Fibroblast of pulmonary artery (primary cell): ENCODE measurements at regions not wholly inside any gene's neighbourhood (a gene's known extent, or its start where the extent isn't known, plus 50 kb on each side); places are given as distances from the start of the nearest gene placed in this dataset.
A peak's percentile ranks its signal among the peaks of the same experiment; 100 is the strongest.

Experiments used
- DNase-seq: peaks from one replicate; pipeline ENCODE4 v3.0.0-alpha.2; 2010; ENCODE audit warnings: low read depth
- H3K4me3 ChIP-seq: replicated peaks from 2 replicates; pipeline ENCODE4 v1.5.1; 2011; ENCODE audit warnings: low read depth, mild to moderate bottlenecking, control low read depth, low read length, moderate library complexity
- TF ChIP-seq, protein P1 (sequence below): IDR thresholded peaks from 2 replicates; pipeline ENCODE4 v1.5.1; 2011; ENCODE audit warnings: mild to moderate bottlenecking, control low read depth, low read length, inconsistent platforms; ENCODE audit errors: missing control alignments

DNA sequence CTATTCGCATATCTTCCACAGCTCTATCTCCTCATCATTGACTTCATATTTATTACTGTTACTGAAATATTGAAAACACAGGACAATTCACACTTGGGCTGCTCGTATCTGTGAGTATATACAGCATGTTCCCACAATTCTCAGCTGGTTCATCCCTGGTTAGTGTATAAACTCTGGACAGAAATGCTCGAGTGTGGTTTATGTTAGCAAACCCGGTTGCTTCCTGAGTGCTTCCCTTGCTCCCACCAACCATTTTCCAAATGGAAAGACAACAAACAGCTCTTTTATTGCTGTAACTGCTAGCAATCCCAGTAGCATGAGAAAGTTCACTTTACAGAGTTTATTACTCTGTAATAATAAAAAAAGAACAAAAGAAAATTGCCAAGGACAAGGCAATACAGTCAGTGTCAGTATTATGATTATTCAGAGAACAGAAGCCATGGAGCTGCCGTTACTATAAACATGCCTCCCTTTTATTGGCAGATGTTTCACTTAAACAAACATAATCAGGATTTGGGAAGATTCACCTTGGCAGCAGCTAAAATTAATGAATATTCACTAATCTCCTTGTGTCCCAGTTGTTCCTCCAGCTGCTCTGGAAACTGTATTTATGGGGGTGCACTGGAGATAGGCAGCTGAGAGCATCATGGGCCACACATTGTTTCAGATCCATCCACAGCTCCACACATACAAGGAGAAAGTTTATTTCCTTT lies 134.1 kb upstream of the GUCY1A1 start:
- no peak for DNase-seq
- TF ChIP-seq, protein P1, sequence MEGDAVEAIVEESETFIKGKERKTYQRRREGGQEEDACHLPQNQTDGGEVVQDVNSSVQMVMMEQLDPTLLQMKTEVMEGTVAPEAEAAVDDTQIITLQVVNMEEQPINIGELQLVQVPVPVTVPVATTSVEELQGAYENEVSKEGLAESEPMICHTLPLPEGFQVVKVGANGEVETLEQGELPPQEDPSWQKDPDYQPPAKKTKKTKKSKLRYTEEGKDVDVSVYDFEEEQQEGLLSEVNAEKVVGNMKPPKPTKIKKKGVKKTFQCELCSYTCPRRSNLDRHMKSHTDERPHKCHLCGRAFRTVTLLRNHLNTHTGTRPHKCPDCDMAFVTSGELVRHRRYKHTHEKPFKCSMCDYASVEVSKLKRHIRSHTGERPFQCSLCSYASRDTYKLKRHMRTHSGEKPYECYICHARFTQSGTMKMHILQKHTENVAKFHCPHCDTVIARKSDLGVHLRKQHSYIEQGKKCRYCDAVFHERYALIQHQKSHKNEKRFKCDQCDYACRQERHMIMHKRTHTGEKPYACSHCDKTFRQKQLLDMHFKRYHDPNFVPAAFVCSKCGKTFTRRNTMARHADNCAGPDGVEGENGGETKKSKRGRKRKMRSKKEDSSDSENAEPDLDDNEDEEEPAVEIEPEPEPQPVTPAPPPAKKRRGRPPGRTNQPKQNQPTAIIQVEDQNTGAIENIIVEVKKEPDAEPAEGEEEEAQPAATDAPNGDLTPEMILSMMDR: no peak
- H3K4me3 ChIP-seq: no peak overlapping the region

DNA sequence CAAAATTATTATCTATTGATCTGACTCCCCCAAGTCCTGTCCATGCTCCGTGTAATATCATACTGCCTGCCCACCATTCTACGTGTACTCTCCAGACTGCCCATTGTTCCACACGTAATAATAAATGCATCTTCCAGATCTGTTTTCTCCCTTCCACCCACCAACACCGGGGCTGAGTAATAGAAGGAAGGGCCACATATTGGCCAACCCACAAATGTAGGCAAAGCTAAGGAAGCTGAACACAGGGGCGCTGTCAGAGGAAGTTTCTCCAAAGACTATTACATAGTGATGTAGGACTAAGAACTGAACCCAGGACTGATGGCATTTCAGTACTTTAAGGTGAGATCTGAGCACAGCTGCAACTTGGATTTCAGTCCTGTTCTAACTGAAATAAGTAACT lies 135.8 kb upstream of the GUCY1A1 start:
- H3K4me3 ChIP-seq: no peak overlapping the region
- TF ChIP-seq, protein P1: no peak
- DNase-seq: no peak

DNA sequence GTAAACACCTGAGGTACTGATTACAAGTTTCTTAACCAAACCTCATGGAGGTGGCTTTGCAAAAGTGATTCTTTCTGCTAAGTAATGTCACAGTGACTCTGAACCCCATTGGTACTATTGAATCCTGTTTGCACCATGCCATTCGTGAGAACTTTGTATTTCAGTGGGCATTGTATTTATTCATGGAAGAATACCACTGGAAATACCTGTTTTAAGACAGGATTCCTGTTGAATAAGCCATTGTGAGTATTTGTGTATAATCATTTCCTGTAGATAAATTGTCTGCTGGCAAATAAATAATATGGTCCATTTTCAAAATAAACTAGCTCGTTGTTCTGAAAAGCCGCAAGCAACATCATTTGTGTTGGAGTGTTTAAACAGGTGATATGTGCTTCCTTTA lies 136.4 kb upstream of the GUCY1A1 start:
- TF ChIP-seq, protein P1: no peak
- H3K4me3 ChIP-seq: no peak overlapping the region
- DNase-seq: no peak

DNA sequence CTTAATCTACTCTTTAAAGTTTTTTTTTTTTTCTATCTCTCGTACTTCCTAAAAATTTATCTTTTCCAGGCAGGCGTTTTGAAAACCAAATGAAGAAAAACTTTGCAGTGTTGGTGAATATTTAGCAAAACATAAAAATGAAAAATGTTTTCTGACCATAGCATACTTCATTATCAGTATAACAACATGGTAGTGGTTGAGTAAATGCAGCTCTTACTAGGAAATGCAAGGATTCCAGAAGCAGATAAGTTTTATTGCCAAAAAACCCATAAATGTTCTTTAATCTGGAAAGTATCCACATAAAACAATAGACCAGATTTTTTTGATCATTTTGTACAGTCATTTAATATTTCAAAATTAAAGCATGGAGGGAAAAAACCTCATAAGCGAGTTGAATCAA lies 136.9 kb upstream of the GUCY1A1 start:
- H3K4me3 ChIP-seq: no peak overlapping the region
- TF ChIP-seq, protein P1: no peak
- no peak for DNase-seq

DNA sequence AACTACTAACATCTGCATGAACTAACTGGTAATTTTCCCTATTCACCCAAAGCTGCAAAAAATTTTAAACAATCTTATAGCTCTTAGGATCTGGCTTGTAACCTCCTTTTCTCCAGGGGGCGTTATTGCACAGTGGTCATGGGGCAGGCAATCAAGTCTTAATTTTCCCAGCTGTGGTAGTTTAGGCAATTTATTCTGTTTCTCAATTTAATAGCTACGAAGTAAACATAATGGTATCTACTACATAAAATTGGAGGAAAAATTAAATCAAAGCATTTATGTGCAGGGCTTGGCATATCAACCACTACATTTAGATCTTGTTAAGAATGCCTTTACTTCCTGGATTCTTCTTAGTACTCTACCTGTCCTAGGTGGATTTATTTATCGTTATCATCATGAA lies 137.4 kb upstream of the GUCY1A1 start:
- peak; percentile 56 for DNase-seq
- TF ChIP-seq, protein P1: peak; percentile 55
- H3K4me3 ChIP-seq: no peak overlapping the region

DNA sequence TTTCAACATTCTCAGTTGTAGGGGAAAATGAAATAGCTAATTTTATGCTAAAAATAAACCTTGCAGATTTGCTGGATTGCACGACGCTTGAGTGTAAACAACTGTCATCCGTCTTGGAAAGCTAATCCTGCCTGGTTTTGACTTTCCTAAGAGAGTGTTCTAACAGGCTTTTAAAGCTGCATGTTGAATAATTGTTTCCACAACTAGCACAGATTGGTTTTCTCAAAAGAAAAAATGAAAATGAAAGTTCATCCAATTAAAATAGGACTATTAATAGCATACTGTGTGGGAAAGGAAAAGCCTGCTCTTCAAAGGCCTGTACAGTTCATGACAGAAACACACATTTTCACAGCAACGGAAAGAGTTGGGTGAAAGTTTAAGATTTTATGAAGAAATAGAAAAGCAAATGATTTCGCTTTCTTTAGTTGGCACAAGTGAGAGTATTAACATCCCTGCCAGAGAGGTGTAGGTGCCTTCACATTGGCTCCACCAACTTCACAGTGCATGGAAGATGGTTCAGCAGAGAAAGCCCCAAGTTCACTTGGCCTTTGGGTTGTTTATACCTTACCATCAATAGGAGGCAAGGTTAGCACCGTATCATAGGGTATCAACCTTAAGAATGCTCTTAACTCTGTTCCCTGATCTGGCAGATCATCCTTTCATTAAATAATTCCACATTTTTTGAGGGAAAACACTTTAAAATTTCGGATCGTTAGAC lies 140.0 kb upstream of the GUCY1A1 start:
- DNase-seq: peak; percentile 11
- TF ChIP-seq, protein P1: no peak
- H3K4me3 ChIP-seq: no peak overlapping the region
